HepG2 (cell line): ENCODE measurements at regions not wholly inside any gene's neighbourhood (a gene's known extent, or its start where the extent isn't known, plus 50 kb on each side); places are given as distances from the start of the nearest gene placed in this dataset.
A peak's percentile ranks its signal among the peaks of the same experiment; 100 is the strongest.

Source experiments
- ARNT2 ChIP-seq: sonication (generic); formaldehyde crosslinking; IDR thresholded peaks from 2 replicates; pipeline ENCODE4 v1.8.0; 2022; ENCODE audit warnings: mild to moderate bottlenecking, low read depth, missing genetic modification reagents, moderate library complexity
- EP300 ChIP-seq, 3 experiments: sonication (generic) in 1 of 3; formaldehyde crosslinking in 1 of 3; IDR thresholded peaks; 2 replicates each; pipeline versions ENCODE4 v1.5.1 to v1.6.1; 2011 to 2020; ENCODE audit warnings: low read depth in 2 of 3, low read length in 2 of 3, borderline replicate concordance in 1 of 3, improper control_type of control experiment in 1 of 3, mild to moderate bottlenecking in 1 of 3, missing genetic modification reagents in 1 of 3, moderate library complexity in 1 of 3
- ETV5 ChIP-seq: IDR thresholded peaks from 2 replicates; pipeline ENCODE4 v1.6.1; 2018; ENCODE audit warnings: missing biosample characterization, missing genetic modification reagents, inconsistent platforms, borderline replicate concordance
- FOXP1 ChIP-seq, 2 experiments: fragments of 450-650 bp in 1 of 2; IDR thresholded peaks; 2 replicates each; pipeline ENCODE4 v1.6.1; 2017 to 2018; ENCODE audit warnings: antibody characterized with exemption in 1 of 2
- GFI1 ChIP-seq: sonication (generic); formaldehyde crosslinking; IDR thresholded peaks from 2 replicates; pipeline ENCODE4 v1.5.0; 2020; ENCODE audit warnings: missing genetic modification reagents, mild to moderate bottlenecking, borderline replicate concordance
- IRF2 ChIP-seq: IDR thresholded peaks from 2 replicates; pipeline ENCODE4 v1.6.1; 2018; ENCODE audit warnings: missing genetic modification reagents, missing compliant biosample characterization
- MED1 ChIP-seq: sonication (generic); formaldehyde crosslinking; IDR thresholded peaks from 2 replicates; pipeline ENCODE4 v1.4.0; 2020; ENCODE audit warnings: missing genetic modification reagents
- MEIS2 ChIP-seq: sonication (generic); formaldehyde crosslinking; IDR thresholded peaks from 2 replicates; pipeline ENCODE4 v1.9.0; 2021; ENCODE audit warnings: mild to moderate bottlenecking, missing genetic modification reagents
- SIX4 ChIP-seq: sonication (generic); formaldehyde crosslinking; IDR thresholded peaks from 2 replicates; pipeline ENCODE4 v1.4.0; 2020; ENCODE audit warnings: missing genetic modification reagents
- U2AF1 ChIP-seq: fragments of 200-400 bp; formaldehyde crosslinking; optimal IDR thresholded peaks from 2 replicates; pipeline ENCODE3; 2017; ENCODE audit warnings: mild to moderate bottlenecking, low read depth, low read length
- ZNF333 ChIP-seq: sonication (generic); formaldehyde crosslinking; IDR thresholded peaks from 2 replicates; pipeline ENCODE4 v1.4.0; 2020; ENCODE audit warnings: mild to moderate bottlenecking, missing genetic modification reagents, borderline replicate concordance
- TF ChIP-seq, protein P1 (sequence below): sonication (generic); formaldehyde crosslinking; IDR thresholded peaks from one replicate; pipeline ENCODE4 v1.5.1; 2020; ENCODE audit warnings: mild to moderate bottlenecking, missing genetic modification reagents; ENCODE audit errors: not compliant biosample characterization
- TF ChIP-seq, protein P2 (sequence below): sonication (generic); formaldehyde crosslinking; IDR thresholded peaks from 2 replicates; pipeline ENCODE4 v1.4.0; 2020; ENCODE audit warnings: mild to moderate bottlenecking, missing genetic modification reagents
- TF ChIP-seq, protein P3 (sequence below): sonication (generic); formaldehyde crosslinking; IDR thresholded peaks from 2 replicates; pipeline ENCODE4 v1.5.0; 2020; ENCODE audit warnings: missing genetic modification reagents
- TF ChIP-seq, protein P4 (sequence below): sonication (generic); formaldehyde crosslinking; IDR thresholded peaks from 2 replicates; pipeline ENCODE4 v1.8.0; 2022; ENCODE audit warnings: mild to moderate bottlenecking, missing genetic modification reagents; ENCODE audit not compliant: insufficient replicate concordance

DNA sequence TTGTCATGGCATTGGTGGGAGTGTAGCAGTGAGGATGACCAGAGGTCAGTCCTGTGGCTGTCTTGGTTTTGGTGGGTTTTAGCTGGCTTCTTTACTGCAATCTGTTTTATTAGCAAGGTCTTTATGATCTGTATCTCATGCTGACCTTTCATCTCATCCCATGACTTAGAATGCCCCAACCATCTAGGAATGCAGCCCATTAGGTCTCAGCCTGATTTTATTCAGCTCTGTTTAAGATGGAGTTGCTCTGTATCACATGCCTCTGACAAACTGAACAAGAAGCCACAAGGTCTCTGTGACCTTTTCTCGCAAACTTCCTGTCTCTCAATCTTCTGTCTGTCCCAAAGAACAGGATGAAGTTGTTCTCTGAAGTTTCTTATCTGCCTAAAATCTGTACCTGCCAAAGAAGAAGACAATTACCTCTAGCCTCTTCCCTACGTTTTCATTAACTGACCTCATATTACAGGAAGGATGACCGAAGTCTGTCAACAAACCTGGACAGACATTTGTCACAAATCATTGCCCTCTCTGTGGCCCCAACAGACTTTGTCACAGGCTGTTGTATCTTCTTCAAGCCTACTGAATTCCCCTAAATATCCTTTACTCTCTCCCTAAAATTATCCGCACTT lies 284.2 kb upstream of the SEMA6A start (continued):
- TF ChIP-seq, protein P1, sequence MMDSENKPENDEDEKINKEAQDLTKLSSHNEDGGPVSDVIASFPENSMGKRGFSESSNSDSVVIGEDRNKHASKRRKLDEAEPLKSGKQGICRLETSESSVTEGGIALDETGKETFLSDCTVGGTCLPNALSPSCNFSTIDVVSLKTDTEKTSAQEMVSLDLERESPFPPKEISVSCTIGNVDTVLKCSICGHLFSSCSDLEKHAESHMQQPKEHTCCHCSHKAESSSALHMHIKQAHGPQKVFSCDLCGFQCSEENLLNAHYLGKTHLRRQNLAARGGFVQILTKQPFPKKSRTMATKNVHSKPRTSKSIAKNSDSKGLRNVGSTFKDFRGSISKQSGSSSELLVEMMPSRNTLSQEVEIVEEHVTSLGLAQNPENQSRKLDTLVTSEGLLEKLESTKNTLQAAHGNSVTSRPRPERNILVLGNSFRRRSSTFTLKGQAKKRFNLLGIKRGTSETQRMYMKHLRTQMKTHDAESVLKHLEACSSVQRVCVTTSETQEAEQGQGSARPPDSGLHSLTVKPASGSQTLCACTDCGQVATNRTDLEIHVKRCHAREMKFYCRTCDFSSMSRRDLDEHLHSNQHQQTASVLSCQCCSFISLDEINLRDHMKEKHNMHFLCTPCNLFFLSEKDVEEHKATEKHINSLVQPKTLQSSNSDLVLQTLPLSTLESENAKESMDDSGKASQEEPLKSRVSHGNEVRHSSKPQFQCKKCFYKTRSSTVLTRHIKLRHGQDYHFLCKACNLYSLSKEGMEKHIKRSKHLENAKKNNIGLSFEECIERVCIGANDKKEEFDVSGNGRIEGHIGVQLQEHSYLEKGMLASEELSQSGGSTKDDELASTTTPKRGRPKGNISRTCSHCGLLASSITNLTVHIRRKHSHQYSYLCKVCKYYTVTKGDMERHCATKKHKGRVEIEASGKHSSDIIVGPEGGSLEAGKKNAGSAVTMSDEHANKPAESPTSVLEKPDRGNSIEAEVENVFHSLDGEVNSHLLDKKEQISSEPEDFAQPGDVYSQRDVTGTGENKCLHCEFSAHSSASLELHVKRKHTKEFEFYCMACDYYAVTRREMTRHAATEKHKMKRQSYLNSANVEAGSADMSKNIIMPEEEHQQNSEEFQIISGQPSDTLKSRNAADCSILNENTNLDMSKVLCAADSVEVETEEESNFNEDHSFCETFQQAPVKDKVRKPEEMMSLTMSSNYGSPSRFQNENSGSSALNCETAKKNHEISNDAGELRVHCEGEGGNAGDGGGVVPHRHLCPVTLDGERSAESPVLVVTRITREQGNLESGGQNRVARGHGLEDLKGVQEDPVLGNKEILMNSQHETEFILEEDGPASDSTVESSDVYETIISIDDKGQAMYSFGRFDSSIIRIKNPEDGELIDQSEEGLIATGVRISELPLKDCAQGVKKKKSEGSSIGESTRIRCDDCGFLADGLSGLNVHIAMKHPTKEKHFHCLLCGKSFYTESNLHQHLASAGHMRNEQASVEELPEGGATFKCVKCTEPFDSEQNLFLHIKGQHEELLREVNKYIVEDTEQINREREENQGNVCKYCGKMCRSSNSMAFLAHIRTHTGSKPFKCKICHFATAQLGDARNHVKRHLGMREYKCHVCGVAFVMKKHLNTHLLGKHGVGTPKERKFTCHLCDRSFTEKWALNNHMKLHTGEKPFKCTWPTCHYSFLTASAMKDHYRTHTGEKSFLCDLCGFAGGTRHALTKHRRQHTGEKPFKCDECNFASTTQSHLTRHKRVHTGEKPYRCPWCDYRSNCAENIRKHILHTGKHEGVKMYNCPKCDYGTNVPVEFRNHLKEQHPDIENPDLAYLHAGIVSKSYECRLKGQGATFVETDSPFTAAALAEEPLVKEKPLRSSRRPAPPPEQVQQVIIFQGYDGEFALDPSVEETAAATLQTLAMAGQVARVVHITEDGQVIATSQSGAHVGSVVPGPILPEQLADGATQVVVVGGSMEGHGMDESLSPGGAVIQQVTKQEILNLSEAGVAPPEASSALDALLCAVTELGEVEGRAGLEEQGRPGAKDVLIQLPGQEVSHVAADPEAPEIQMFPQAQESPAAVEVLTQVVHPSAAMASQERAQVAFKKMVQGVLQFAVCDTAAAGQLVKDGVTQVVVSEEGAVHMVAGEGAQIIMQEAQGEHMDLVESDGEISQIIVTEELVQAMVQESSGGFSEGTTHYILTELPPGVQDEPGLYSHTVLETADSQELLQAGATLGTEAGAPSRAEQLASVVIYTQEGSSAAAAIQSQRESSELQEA (CRISPR knock-in tag): no peak
- TF ChIP-seq MED1 (CRISPR knock-in tag) (peak; percentile 64), ZNF333 (CRISPR knock-in tag) (no peak), U2AF1 (no peak), MEIS2 (CRISPR knock-in tag) (no peak), SIX4 (CRISPR knock-in tag) (peak; percentile 90), EP300 (IDR thresholded peaks at IDR 0.05; ENCODE audit: low read depth in 2 of 2, low read length in 2 of 2) (peak in 1 of 2 experiments; percentile 80; a peak in 2 of 4 replicates), EP300 (CRISPR knock-in tag; IDR thresholded peaks at IDR 0.05; ENCODE audit: borderline replicate concordance) (peak; percentile 86), ETV5 (CRISPR knock-in tag) (peak; percentile 92), GFI1 (CRISPR knock-in tag) (peak; percentile 96), FOXP1 (IDR thresholded peaks at IDR 0.05) (no peak), FOXP1 (CRISPR knock-in tag; IDR thresholded peaks at IDR 0.05) (peak; percentile 72; the same call in 1 of the 2 replicates), ARNT2 (CRISPR knock-in tag) (no peak), IRF2 (CRISPR knock-in tag) (0 out of 2 replicates have a peak, but pooled peaks have one; percentile 12)
- TF ChIP-seq, protein P2, sequence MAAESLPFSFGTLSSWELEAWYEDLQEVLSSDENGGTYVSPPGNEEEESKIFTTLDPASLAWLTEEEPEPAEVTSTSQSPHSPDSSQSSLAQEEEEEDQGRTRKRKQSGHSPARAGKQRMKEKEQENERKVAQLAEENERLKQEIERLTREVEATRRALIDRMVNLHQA (CRISPR knock-in tag): no peak
- TF ChIP-seq, protein P3, sequence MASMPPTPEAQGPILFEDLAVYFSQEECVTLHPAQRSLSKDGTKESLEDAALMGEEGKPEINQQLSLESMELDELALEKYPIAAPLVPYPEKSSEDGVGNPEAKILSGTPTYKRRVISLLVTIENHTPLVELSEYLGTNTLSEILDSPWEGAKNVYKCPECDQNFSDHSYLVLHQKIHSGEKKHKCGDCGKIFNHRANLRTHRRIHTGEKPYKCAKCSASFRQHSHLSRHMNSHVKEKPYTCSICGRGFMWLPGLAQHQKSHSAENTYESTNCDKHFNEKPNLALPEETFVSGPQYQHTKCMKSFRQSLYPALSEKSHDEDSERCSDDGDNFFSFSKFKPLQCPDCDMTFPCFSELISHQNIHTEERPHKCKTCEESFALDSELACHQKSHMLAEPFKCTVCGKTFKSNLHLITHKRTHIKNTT (CRISPR knock-in tag): no peak
- TF ChIP-seq, protein P4, sequence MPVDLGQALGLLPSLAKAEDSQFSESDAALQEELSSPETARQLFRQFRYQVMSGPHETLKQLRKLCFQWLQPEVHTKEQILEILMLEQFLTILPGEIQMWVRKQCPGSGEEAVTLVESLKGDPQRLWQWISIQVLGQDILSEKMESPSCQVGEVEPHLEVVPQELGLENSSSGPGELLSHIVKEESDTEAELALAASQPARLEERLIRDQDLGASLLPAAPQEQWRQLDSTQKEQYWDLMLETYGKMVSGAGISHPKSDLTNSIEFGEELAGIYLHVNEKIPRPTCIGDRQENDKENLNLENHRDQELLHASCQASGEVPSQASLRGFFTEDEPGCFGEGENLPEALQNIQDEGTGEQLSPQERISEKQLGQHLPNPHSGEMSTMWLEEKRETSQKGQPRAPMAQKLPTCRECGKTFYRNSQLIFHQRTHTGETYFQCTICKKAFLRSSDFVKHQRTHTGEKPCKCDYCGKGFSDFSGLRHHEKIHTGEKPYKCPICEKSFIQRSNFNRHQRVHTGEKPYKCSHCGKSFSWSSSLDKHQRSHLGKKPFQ (CRISPR knock-in tag): no peak
